ENCODE measurements at regions not wholly inside any gene's neighbourhood (a gene's known extent, or its start where the extent isn't known, plus 50 kb on each side); places are given as distances from the start of the nearest gene placed in this dataset.

DNA sequence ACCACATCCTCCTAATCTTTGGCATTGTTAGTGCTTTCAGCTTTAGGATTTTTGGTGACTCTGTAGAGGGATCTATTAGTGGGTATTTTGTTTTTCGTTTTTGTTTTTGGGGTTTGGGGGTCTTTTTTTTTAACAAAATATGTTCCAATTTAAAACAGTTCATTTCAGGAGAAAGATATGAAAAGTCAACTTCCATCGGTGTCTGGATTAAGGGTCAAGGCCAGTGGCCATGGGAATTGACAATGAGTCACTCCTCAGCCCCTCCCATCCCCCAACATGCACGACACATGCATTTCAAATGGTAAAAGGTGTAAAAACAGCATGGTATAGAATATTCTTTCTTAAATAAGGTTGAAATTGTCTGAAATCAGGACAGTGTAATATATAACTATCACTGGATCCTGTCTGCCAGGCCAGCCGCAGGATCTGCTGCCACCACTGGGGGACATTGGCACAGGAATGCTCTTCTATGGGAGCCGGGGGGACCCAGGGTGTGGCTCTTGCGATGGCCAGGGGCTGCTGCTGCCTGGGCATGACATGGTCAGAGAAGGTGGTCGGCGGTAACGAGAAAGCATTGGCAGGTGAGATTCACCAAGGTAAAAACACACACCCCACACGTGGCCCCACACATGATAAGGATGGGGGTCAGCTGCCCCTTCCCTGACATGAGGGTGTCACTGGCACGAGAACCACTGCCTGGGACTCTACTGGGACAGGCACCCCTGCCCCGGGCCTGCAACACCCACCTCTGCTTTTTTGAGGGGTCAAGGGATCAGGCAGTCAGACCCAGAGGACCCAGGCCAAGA, 126.2 kb upstream of the KCTD7 start:
- Histone ChIP-seq H3K9me3 (ENCODE audit: insufficient read depth, low read length, severe bottlenecking) (no peaks in the 10 kb centered on the region), H3K9ac (ENCODE audit: low read depth, low read length) (no peak overlapping the region), H3K4me2 (ENCODE audit: insufficient read depth, low read length) (no peak overlapping the region), H3K36me3 (ENCODE audit: insufficient read depth, low read length) (no peaks in the 10 kb centered on the region), H2AFZ (ENCODE audit: low read depth, low read length) (no peak overlapping the region), H3K27ac (ENCODE audit: low read length) (no peak overlapping the region), H3K79me2 (ENCODE audit: insufficient read depth, low read length) (no peaks in the 10 kb centered on the region), H3K4me3 (ENCODE audit: low read depth in 1 of 2, low read length in 2 of 2) (no peak overlapping the region), H3K27me3 (ENCODE audit: insufficient read depth, low read length, poor library complexity) (no peaks in the 10 kb centered on the region), H4K20me1 (ENCODE audit: insufficient read depth, low read length) (no peaks in the 10 kb centered on the region), H3K4me1 (ENCODE audit: insufficient read depth, low read length) (no peaks in the 10 kb centered on the region)
- DNase-seq: no peak
- TF ChIP-seq CTCF (IDR thresholded peaks at IDR 0.05; ENCODE audit: borderline replicate concordance, extremely low read depth, low read length, poor library complexity, severe bottlenecking) (no peak), EZH2 (IDR thresholded peaks at IDR 0.05; ENCODE audit: borderline replicate concordance, low read depth, low read length, severe bottlenecking) (no peak)
- no peak; the same call in 2 of the 3 replicates for ATAC-seq (ENCODE audit: insufficient read depth, low read depth)

DNA sequence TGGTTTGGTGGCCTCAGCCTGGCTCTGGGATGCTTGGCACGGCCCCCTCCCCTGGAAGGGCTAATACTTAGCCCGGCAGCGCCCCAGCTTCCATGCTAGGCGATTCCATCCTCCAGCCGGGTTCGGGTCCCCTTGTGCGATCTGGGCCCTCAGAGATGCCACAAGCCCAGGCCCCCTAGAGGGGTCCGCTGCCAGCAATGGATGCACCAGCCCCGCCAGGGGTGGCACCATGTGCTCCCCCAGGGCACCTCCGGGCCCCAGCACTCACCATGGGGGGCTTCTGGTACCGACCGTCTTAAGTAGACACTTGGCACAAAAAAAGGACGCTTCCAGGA, 125.7 kb upstream of the KCTD7 start:
- ATAC-seq (ENCODE audit: insufficient read depth, low read depth): no peak
- no peaks in the 10 kb centered on the region for H3K79me2 ChIP-seq (ENCODE audit: insufficient read depth, low read length)
- H3K9me3 ChIP-seq (ENCODE audit: insufficient read depth, low read length, severe bottlenecking): no peaks in the 10 kb centered on the region
- H3K36me3 ChIP-seq (ENCODE audit: insufficient read depth, low read length): no peaks in the 10 kb centered on the region
- no peaks in the 10 kb centered on the region for H4K20me1 ChIP-seq (ENCODE audit: insufficient read depth, low read length)
- no peaks in the 10 kb centered on the region for H3K27me3 ChIP-seq (ENCODE audit: insufficient read depth, low read length, poor library complexity)
- DNase-seq: no peak
- H3K9ac ChIP-seq (ENCODE audit: low read depth, low read length): no peak overlapping the region
- no peak overlapping the region for H3K4me2 ChIP-seq (ENCODE audit: insufficient read depth, low read length)
- no peak overlapping the region for H2AFZ ChIP-seq (ENCODE audit: low read depth, low read length)
- TF ChIP-seq CTCF (IDR thresholded peaks at IDR 0.05; ENCODE audit: borderline replicate concordance, extremely low read depth, low read length, poor library complexity, severe bottlenecking): no peak
- H3K4me1 ChIP-seq (ENCODE audit: insufficient read depth, low read length): no peaks in the 10 kb centered on the region
- H3K4me3 ChIP-seq (ENCODE audit: low read depth in 1 of 2, low read length in 2 of 2): no peak overlapping the region
- no peak overlapping the region for H3K27ac ChIP-seq (ENCODE audit: low read length)

DNA sequence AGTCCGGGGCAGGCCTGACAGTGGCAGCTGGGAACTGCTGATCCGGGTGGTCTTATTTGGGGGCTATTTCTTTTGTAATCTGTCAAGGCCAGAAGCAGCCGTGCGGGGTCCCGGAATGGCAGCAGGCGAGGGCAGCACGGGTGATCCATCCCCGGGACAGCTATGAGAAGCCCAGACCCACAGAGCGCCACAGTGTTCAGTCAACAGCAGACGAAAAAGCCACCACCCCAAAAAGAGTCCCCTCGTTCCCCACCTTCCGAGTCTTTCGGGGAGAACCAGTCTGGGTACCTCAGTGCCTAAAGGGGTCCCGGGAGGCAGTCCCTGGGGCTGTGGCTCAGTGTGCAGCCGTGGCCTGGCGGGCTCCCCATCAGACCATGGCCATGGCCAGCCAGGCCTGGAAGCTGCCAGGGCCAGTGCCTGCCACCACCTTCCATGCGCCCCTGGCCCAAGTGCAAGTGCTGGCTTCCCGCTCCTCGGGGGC, 125.1 kb upstream of the KCTD7 start:
- TF ChIP-seq EZH2 (IDR thresholded peaks at IDR 0.05; ENCODE audit: borderline replicate concordance, low read depth, low read length, severe bottlenecking) (no peak), CTCF (IDR thresholded peaks at IDR 0.05; ENCODE audit: borderline replicate concordance, extremely low read depth, low read length, poor library complexity, severe bottlenecking) (no peak)

More for the DNA sequence above, 125.1 kb upstream of the KCTD7 start:
- H2AFZ ChIP-seq (ENCODE audit: low read depth, low read length): no peak overlapping the region
- no peaks in the 10 kb centered on the region for H4K20me1 ChIP-seq (ENCODE audit: insufficient read depth, low read length)
- DNase-seq: no peak
- no peaks in the 10 kb centered on the region for H3K27me3 ChIP-seq (ENCODE audit: insufficient read depth, low read length, poor library complexity)
- H3K4me2 ChIP-seq (ENCODE audit: insufficient read depth, low read length): no peak overlapping the region
- H3K79me2 ChIP-seq (ENCODE audit: insufficient read depth, low read length): no peaks in the 10 kb centered on the region
- H3K36me3 ChIP-seq (ENCODE audit: insufficient read depth, low read length): no peaks in the 10 kb centered on the region
- no peaks in the 10 kb centered on the region for H3K4me1 ChIP-seq (ENCODE audit: insufficient read depth, low read length)
- no peaks in the 10 kb centered on the region for H3K9me3 ChIP-seq (ENCODE audit: insufficient read depth, low read length, severe bottlenecking)
- ATAC-seq (ENCODE audit: insufficient read depth, low read depth): no peak
- no peak overlapping the region for H3K27ac ChIP-seq (ENCODE audit: low read length)
- no peak overlapping the region for H3K4me3 ChIP-seq (ENCODE audit: low read depth in 1 of 2, low read length in 2 of 2)
- no peak overlapping the region for H3K9ac ChIP-seq (ENCODE audit: low read depth, low read length)

All from DND-41 (cell line).